ENCODE measurements at regions not wholly inside any gene's neighbourhood (a gene's known extent, or its start where the extent isn't known, plus 50 kb on each side); places are given as distances from the start of the nearest gene placed in this dataset.

DNA sequence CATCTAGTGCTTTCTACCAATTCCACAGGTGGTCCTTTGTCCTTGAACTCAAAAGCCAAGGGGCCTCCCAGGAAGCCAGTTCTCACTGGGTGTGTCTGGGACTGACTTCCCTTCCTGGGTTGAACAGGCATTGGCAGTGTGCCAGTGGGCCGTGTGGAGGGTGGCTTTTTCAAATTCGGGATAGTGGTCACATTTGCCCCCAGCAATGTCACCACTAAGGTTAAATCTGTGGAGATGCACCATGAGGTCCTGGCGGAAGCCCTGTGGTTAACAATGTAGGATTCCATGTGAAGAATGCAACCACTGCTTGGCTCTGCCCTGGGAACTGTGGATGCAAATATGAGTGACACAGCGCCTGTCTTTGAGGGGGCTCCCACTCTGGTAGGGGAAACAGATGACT, 53.2 kb upstream of the MTNR1B start:
- DNase-seq (ENCODE audit: low spot score) = no peak

DNA sequence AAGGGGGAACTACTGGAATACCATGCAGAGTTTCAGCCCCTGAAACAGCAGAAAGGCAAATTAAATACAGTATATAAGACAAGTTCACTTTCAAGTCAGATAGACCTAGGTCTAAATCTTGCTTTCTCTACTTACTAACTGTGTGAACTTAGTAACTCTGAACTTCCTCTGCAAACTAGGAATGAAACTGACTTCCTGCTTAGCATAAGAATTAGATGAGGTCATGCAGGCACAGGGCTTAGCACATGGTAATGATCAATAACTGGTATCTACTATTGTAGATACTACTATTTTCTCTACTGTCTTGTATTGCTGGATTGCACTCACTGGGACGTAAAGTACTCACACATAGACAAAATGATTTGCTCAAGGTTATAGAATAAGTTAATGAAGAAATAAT, 51.5 kb upstream of the MTNR1B start:
- DNase-seq (ENCODE audit: low spot score) = no peak

DNA sequence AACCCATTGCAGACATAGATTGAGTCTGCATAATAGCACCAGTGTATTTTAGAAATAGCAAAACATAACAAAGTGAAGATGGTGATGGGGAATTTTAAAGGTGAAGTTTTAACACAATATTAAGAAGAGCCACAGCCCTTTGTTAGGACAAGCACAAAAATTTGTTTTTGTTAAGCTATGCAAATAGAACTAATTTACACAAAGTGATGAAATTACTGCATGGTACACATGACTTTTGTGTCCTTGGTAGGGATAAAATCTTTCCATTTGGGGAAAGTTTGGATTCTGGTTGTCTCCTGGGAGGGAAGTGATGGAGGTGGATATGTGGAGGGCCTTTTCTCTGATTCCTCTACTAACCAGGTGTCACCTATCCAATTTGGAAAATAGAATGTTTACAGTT, 50.4 kb upstream of the MTNR1B start:
- no peak for DNase-seq (ENCODE audit: low spot score)

Data from H4 (cell line).